ENCODE measurements at regions not wholly inside any gene's neighbourhood (a gene's known extent, or its start where the extent isn't known, plus 50 kb on each side); places are given as distances from the start of the nearest gene placed in this dataset.

GRCh38 chr12:24444634-24445033 lies 495.2 kb upstream of the SOX5 start:
- Histone ChIP-seq H3K9me3 (ENCODE audit: control insufficient read depth, insufficient read depth, low read depth, low read length) (no peaks in the 10 kb centered on the region), H3K4me1 (ENCODE audit: control insufficient read depth, insufficient read depth, low read length) (no peaks in the 10 kb centered on the region), H3K4me3 (ENCODE audit: low read depth in 2 of 2, low read length in 2 of 2) (no peak overlapping the region), H3K36me3 (ENCODE audit: control insufficient read depth, insufficient read depth, low read length) (no peaks in the 10 kb centered on the region), H3K27me3 (ENCODE audit: control insufficient read depth, insufficient read depth, low read length) (no peaks in the 10 kb centered on the region), H3K27ac (ENCODE audit: low read length) (no peak overlapping the region)
- BruUV-seq (replicated peaks), result no TSS peak
- DNase-seq (ENCODE audit: low read depth, low spot score), result no peak
- ChIA-PET CTCF (no interaction called here), POLR2A (interaction anchor here (0.7 kb wide), 1 partner anchor 64 kb away, joined by 10 read pairs; no protein-coding TSS in a partner anchor)
- ATAC-seq, result no peak
- TF ChIP-seq TCF7L2 (IDR thresholded peaks at IDR 0.05; ENCODE audit: low read depth, low read length) (no peak), CTCF (IDR thresholded peaks at IDR 0.05) (no peak), POLR2AphosphoS5 (IDR thresholded peaks at IDR 0.05; ENCODE audit: low read depth, low read length) (no peak), REST (IDR thresholded peaks at IDR 0.05; ENCODE audit: insufficient read depth in 1 of 2, low read depth in 2 of 2, low read length in 1 of 2) (no peak), SIN3A (IDR thresholded peaks at IDR 0.05; ENCODE audit: borderline replicate concordance, insufficient read depth, low read depth, low read length) (no peak)
- in situ Hi-C loops (cut with HindIII; ENCODE audit: low pct_unique_long_range_greater_than_20kb, low sequenced_read_pairs), result no loop called here
- intact Hi-C loops (cut with micrococcal nuclease; ENCODE audit: unreplicated experiment), result no loop called here

- ChIA-PET CTCF (no interaction called here), POLR2A (no interaction called here)
- H3K4me1 ChIP-seq (ENCODE audit: control insufficient read depth, insufficient read depth, low read length), result no peaks in the 10 kb centered on the region
- no TSS peak for BruUV-seq (replicated peaks)
- TF ChIP-seq SIN3A (IDR thresholded peaks at IDR 0.05; ENCODE audit: borderline replicate concordance, insufficient read depth, low read depth, low read length) (no peak), POLR2AphosphoS5 (IDR thresholded peaks at IDR 0.05; ENCODE audit: low read depth, low read length) (no peak), REST (IDR thresholded peaks at IDR 0.05; ENCODE audit: insufficient read depth in 1 of 2, low read depth in 2 of 2, low read length in 1 of 2) (no peak), TCF7L2 (IDR thresholded peaks at IDR 0.05; ENCODE audit: low read depth, low read length) (no peak), CTCF (IDR thresholded peaks at IDR 0.05) (no peak)
- in situ Hi-C loops (cut with HindIII; ENCODE audit: low pct_unique_long_range_greater_than_20kb, low sequenced_read_pairs) (no loop called here), intact Hi-C loops (cut with micrococcal nuclease; ENCODE audit: unreplicated experiment) (no loop called here)
- no peaks in the 10 kb centered on the region for H3K27me3 ChIP-seq (ENCODE audit: control insufficient read depth, insufficient read depth, low read length)
- no peak overlapping the region for H3K4me3 ChIP-seq (ENCODE audit: low read depth in 2 of 2, low read length in 2 of 2)
- DNase-seq (ENCODE audit: low read depth, low spot score) (no peak), ATAC-seq (no peak)
- H3K27ac ChIP-seq (ENCODE audit: low read length), result no peak overlapping the region
- H3K36me3 ChIP-seq (ENCODE audit: control insufficient read depth, insufficient read depth, low read length), result no peaks in the 10 kb centered on the region
- no peaks in the 10 kb centered on the region for H3K9me3 ChIP-seq (ENCODE audit: control insufficient read depth, insufficient read depth, low read depth, low read length)
Measured at GRCh38 chr12:24441458-24441857, 492.0 kb upstream of the SOX5 start.

All from Panc1 (cell line).